Kidney (tissue), 13 donors: ENCODE measurements at regions not wholly inside any gene's neighbourhood (a gene's known extent, or its start where the extent isn't known, plus 50 kb on each side); places are given as distances from the start of the nearest gene placed in this dataset.

Source experiments
- DNase-seq, 5 donors: peaks; one replicate each; pipeline ENCODE4 v3.0.0-alpha.2; 2013 to 2020
- FAIRE-seq: peaks from 2 replicates; lab custom pipeline; 2012; peaks lifted over from hg19 to GRCh38; lab: Jason Lieb, UNC
- H3K27ac ChIP-seq, 2 donors: one replicate each; pipeline ENCODE4 v1.7.0; 2013; ENCODE audit warnings: low read depth in 2 of 2, low read length in 2 of 2, inconsistent platforms in 1 of 2
- H3K27me3 ChIP-seq: one replicate; pipeline ENCODE4 v1.7.1; 2013; ENCODE audit warnings: low read length, inconsistent platforms; ENCODE audit not compliant: control insufficient read depth, insufficient read depth
- H3K36me3 ChIP-seq, 3 donors: one replicate each; pipeline versions ENCODE4 v1.7.0 to v1.7.1; 2013; ENCODE audit warnings: low read length in 3 of 3, control low read depth in 1 of 3, inconsistent platforms in 1 of 3; ENCODE audit not compliant: insufficient read depth in 3 of 3, control insufficient read depth in 2 of 3
- H3K4me1 ChIP-seq, 3 donors: one replicate each; pipeline versions ENCODE4 v1.7.0 to v1.7.1; 2013; ENCODE audit warnings: low read length in 3 of 3, inconsistent platforms in 1 of 3, low read depth in 1 of 3; ENCODE audit not compliant: control insufficient read depth in 2 of 3, insufficient read depth in 2 of 3
- H3K4me3 ChIP-seq, 3 donors: one replicate each; pipeline versions ENCODE4 v1.7.0 to v1.8.1; 2013; ENCODE audit warnings: low read length in 3 of 3, control low read depth in 1 of 3, inconsistent platforms in 1 of 3
- H3K9ac ChIP-seq, 3 donors: one replicate each; pipeline versions ENCODE4 v1.7.0 to v1.7.1; 2013; ENCODE audit warnings: low read length in 3 of 3, control low read depth in 1 of 3, inconsistent platforms in 1 of 3
- H3K9me3 ChIP-seq, 3 donors: one replicate each; pipeline versions ENCODE4 v1.7.0 to v1.7.1; 2013; ENCODE audit warnings: low read length in 3 of 3, control low read depth in 1 of 3, inconsistent platforms in 1 of 3; ENCODE audit not compliant: control insufficient read depth in 2 of 3, insufficient read depth in 1 of 3
- CTCF ChIP-seq: IDR thresholded peaks from 3 replicates; pipeline ENCODE4 v1.5.1; 2012; ENCODE audit warnings: mild to moderate bottlenecking, moderate library complexity, borderline replicate concordance; ENCODE audit not compliant: insufficient read depth; ENCODE audit errors: extremely low read depth
- intact Hi-C: fragments of 100-400 bp; cut with DNase I; formaldehyde crosslinking; loops from one replicate; pipeline ENCODE4 v1.11.1; 2022
- donor health status: control.
- donor health status: control.
- donor health status: control.
- donor health status: control.
- donor health status: control.
- donor health status: DM: yes; HTN: yes; CAD: no.
- donor health status: Normal renal cell carcinoma (clear cell type).

GRCh38 chr3:140756240-140757016 lies 78.6 kb downstream of the TRIM42 start:
- DNase-seq (no peak), FAIRE-seq (no peak)
- no peaks in the 10 kb centered on the region for H3K27me3 ChIP-seq
- H3K36me3 ChIP-seq: no peaks in the 10 kb centered on the region
- H3K4me3 ChIP-seq: no peak overlapping the region
- no peaks in the 10 kb centered on the region for H3K4me1 ChIP-seq
- H3K9me3 ChIP-seq: no peaks in the 10 kb centered on the region
- no peak overlapping the region for H3K27ac ChIP-seq
- intact Hi-C loops: no loop called here
- TF ChIP-seq CTCF: no peak
- no peak overlapping the region for H3K9ac ChIP-seq

GRCh38 chr3:140758791-140759444 lies 81.1 kb downstream of the TRIM42 start:
- H3K9me3 ChIP-seq: no peaks in the 10 kb centered on the region
- H3K4me1 ChIP-seq: no peaks in the 10 kb centered on the region
- no peak overlapping the region for H3K27ac ChIP-seq
- no peak for FAIRE-seq
- intact Hi-C loops: no loop called here
- H3K9ac ChIP-seq: no peak overlapping the region
- DNase-seq: no peak
- H3K36me3 ChIP-seq: no peaks in the 10 kb centered on the region
- H3K4me3 ChIP-seq: no peak overlapping the region
- H3K27me3 ChIP-seq: no peaks in the 10 kb centered on the region
- TF ChIP-seq CTCF: no peak

GRCh38 chr3:140760324-140761075 lies 82.6 kb downstream of the TRIM42 start:
- H3K27me3 ChIP-seq: no peaks in the 10 kb centered on the region
- intact Hi-C loops: no loop called here
- no peak for FAIRE-seq
- no peak for TF ChIP-seq CTCF
- no peaks in the 10 kb centered on the region for H3K4me1 ChIP-seq
- DNase-seq: no peak
- no peak overlapping the region for H3K9ac ChIP-seq
- H3K27ac ChIP-seq: no peak overlapping the region
- H3K9me3 ChIP-seq: no peaks in the 10 kb centered on the region
- H3K36me3 ChIP-seq: no peaks in the 10 kb centered on the region
- no peak overlapping the region for H3K4me3 ChIP-seq
